ENCODE measurements at regions not wholly inside any gene's neighbourhood (a gene's known extent, or its start where the extent isn't known, plus 50 kb on each side); places are given as distances from the start of the nearest gene placed in this dataset.

GRCh38 chr6:8830794-8831193 is 395.4 kb upstream of the SLC35B3 start:
- H3K27me3 Mint-ChIP-seq (ENCODE audit: low read depth, unreplicated experiment), result no peaks in the 10 kb centered on the region
- FAIRE-seq, result no peak

GRCh38 chr6:8829796-8830195 is 394.5 kb upstream of the SLC35B3 start:
- DNase-seq (ENCODE audit: low read depth) (no peak), FAIRE-seq (no peak)
- Mint-ChIP-seq H3K9me3 (ENCODE audit: unreplicated experiment) (no peaks in the 10 kb centered on the region), H3K4me1 (ENCODE audit: low read depth, unreplicated experiment) (peaks cover 12% of the 10 kb centered on the region), H3K36me3 (ENCODE audit: low read depth, unreplicated experiment) (no peaks in the 10 kb centered on the region), H3K27me3 (ENCODE audit: low read depth, unreplicated experiment) (no peaks in the 10 kb centered on the region), H3K4me3 (ENCODE audit: unreplicated experiment) (no peak overlapping the region), H3K27ac (ENCODE audit: unreplicated experiment) (no peak overlapping the region)
- H3K27me3 ChIP-seq (ENCODE audit: insufficient read depth, low read length), result peaks cover 2% of the 10 kb centered on the region
- no peak overlapping the region for H3K4me2 ChIP-seq (ENCODE audit: low read length)
- no peak for TF ChIP-seq CTCF (IDR thresholded peaks at IDR 0.05; ENCODE audit: insufficient read depth, low read depth, low read length)
- no peak for TF ChIP-seq EZH2 (IDR thresholded peaks at IDR 0.05; ENCODE audit: insufficient read depth, low read length)
- no peaks in the 10 kb centered on the region for H3K79me2 ChIP-seq (ENCODE audit: insufficient read depth, low read length)
- H3K9ac ChIP-seq (ENCODE audit: low read length), result no peak overlapping the region
- H2AFZ ChIP-seq (ENCODE audit: low read depth, low read length), result no peak overlapping the region
- H3K27ac ChIP-seq (ENCODE audit: low read depth, low read length), result no peak overlapping the region
- H3K36me3 ChIP-seq (ENCODE audit: insufficient read depth, low read length), result no peaks in the 10 kb centered on the region
- no peak overlapping the region for H3K4me3 ChIP-seq (ENCODE audit: insufficient read depth, low read depth, low read length)
- H4K20me1 ChIP-seq (ENCODE audit: insufficient read depth, low read length), result no peaks in the 10 kb centered on the region
- no peaks in the 10 kb centered on the region for H3K4me1 ChIP-seq (ENCODE audit: insufficient read depth, low read length)
- peaks cover 2% of the 10 kb centered on the region for H3K9me3 ChIP-seq (ENCODE audit: insufficient read depth, low read depth, low read length)

More at GRCh38 chr6:8830794-8831193, 395.4 kb upstream of the SLC35B3 start:
- no peak for TF ChIP-seq CTCF (IDR thresholded peaks at IDR 0.05; ENCODE audit: insufficient read depth, low read depth, low read length)
- TF ChIP-seq EZH2 (IDR thresholded peaks at IDR 0.05; ENCODE audit: insufficient read depth, low read length), result no peak
- Histone ChIP-seq H3K4me2 (ENCODE audit: low read length) (no peak overlapping the region), H3K9me3 (ENCODE audit: insufficient read depth, low read depth, low read length) (peaks cover 2% of the 10 kb centered on the region), H3K79me2 (ENCODE audit: insufficient read depth, low read length) (no peaks in the 10 kb centered on the region), H3K4me3 (ENCODE audit: insufficient read depth, low read depth, low read length) (no peak overlapping the region), H2AFZ (ENCODE audit: low read depth, low read length) (no peak overlapping the region), H3K36me3 (ENCODE audit: insufficient read depth, low read length) (no peaks in the 10 kb centered on the region), H4K20me1 (ENCODE audit: insufficient read depth, low read length) (no peaks in the 10 kb centered on the region), H3K27ac (ENCODE audit: low read depth, low read length) (no peak overlapping the region), H3K27me3 (ENCODE audit: insufficient read depth, low read length) (peaks cover 2% of the 10 kb centered on the region), H3K9ac (ENCODE audit: low read length) (no peak overlapping the region), H3K4me1 (ENCODE audit: insufficient read depth, low read length) (no peaks in the 10 kb centered on the region)
- no peaks in the 10 kb centered on the region for H3K36me3 Mint-ChIP-seq (ENCODE audit: low read depth, unreplicated experiment)
- H3K9me3 Mint-ChIP-seq (ENCODE audit: unreplicated experiment), result no peaks in the 10 kb centered on the region
- no peak overlapping the region for H3K4me3 Mint-ChIP-seq (ENCODE audit: unreplicated experiment)
- DNase-seq (ENCODE audit: low read depth), result no peak
- no peak overlapping the region for H3K27ac Mint-ChIP-seq (ENCODE audit: unreplicated experiment)
- peaks cover 9% of the 10 kb centered on the region for H3K4me1 Mint-ChIP-seq (ENCODE audit: low read depth, unreplicated experiment)

GRCh38 chr6:8829296-8829695 is 394.0 kb upstream of the SLC35B3 start:
- Histone ChIP-seq H3K79me2 (ENCODE audit: insufficient read depth, low read length) (no peaks in the 10 kb centered on the region), H3K4me3 (ENCODE audit: insufficient read depth, low read depth, low read length) (no peak overlapping the region), H3K9ac (ENCODE audit: low read length) (no peak overlapping the region), H3K4me2 (ENCODE audit: low read length) (no peak overlapping the region), H3K4me1 (ENCODE audit: insufficient read depth, low read length) (no peaks in the 10 kb centered on the region), H2AFZ (ENCODE audit: low read depth, low read length) (no peak overlapping the region), H3K27ac (ENCODE audit: low read depth, low read length) (no peak overlapping the region), H3K9me3 (ENCODE audit: insufficient read depth, low read depth, low read length) (peaks cover 1% of the 10 kb centered on the region), H3K27me3 (ENCODE audit: insufficient read depth, low read length) (peaks cover 2% of the 10 kb centered on the region), H3K36me3 (ENCODE audit: insufficient read depth, low read length) (no peaks in the 10 kb centered on the region), H4K20me1 (ENCODE audit: insufficient read depth, low read length) (no peaks in the 10 kb centered on the region)
- peaks cover 14% of the 10 kb centered on the region for H3K4me1 Mint-ChIP-seq (ENCODE audit: low read depth, unreplicated experiment)
- TF ChIP-seq EZH2 (IDR thresholded peaks at IDR 0.05; ENCODE audit: insufficient read depth, low read length) (no peak), CTCF (IDR thresholded peaks at IDR 0.05; ENCODE audit: insufficient read depth, low read depth, low read length) (no peak)
- H3K9me3 Mint-ChIP-seq (ENCODE audit: unreplicated experiment), result no peaks in the 10 kb centered on the region
- no peak for DNase-seq (ENCODE audit: low read depth)
- no peaks in the 10 kb centered on the region for H3K36me3 Mint-ChIP-seq (ENCODE audit: low read depth, unreplicated experiment)
- H3K27me3 Mint-ChIP-seq (ENCODE audit: low read depth, unreplicated experiment), result no peaks in the 10 kb centered on the region
- FAIRE-seq, result no peak
- H3K4me3 Mint-ChIP-seq (ENCODE audit: unreplicated experiment), result no peak overlapping the region
- H3K27ac Mint-ChIP-seq (ENCODE audit: unreplicated experiment), result no peak overlapping the region
